Heart right ventricle (tissue), 16 donors: ENCODE measurements at regions not wholly inside any gene's neighbourhood (a gene's known extent, or its start where the extent isn't known, plus 50 kb on each side); places are given as distances from the start of the nearest gene placed in this dataset.

ENCODE experiments used
- ATAC-seq, 8 donors: fragments of 200-7000 bp; cut with Tn5 transposase; one replicate each; pipeline ENCODE4 v1.9.1; 2020; ENCODE audit warnings: mild to moderate bottlenecking in 8 of 8, moderate library complexity in 8 of 8, moderate number of reproducible peaks in 1 of 8
- DNase-seq, 2 donors: peaks; one replicate each; pipeline ENCODE4 v3.0.0-alpha.2; 2020
- H3K27ac ChIP-seq, 10 donors: fragments of 200-600 bp; sonication (generic) in 2 of 10; one replicate each; pipeline versions ENCODE4 v1.5.0 to v1.8.0; 2020 to 2022; ENCODE audit warnings: mild to moderate bottlenecking in 3 of 10
- H3K27me3 ChIP-seq, 7 donors: fragments of 200-600 bp; one replicate each; pipeline ENCODE4 v1.8.0; 2021 to 2022; ENCODE audit warnings: mild to moderate bottlenecking in 2 of 7
- H3K36me3 ChIP-seq, 9 donors: fragments of 200-600 bp; sonication (generic) in 1 of 9; one replicate each; pipeline versions ENCODE4 v1.5.0 to v1.8.0; 2020 to 2022; ENCODE audit warnings: mild to moderate bottlenecking in 2 of 9
- H3K4me1 ChIP-seq, 9 donors: fragments of 200-600 bp; sonication (generic) in 1 of 9; one replicate each; pipeline versions ENCODE4 v1.5.0 to v1.8.0; 2020 to 2022; ENCODE audit warnings: mild to moderate bottlenecking in 4 of 9
- H3K4me3 ChIP-seq, 10 donors: fragments of 200-600 bp; sonication (generic) in 2 of 10; one replicate each; pipeline versions ENCODE4 v1.5.0 to v1.8.0; 2020 to 2022; ENCODE audit warnings: mild to moderate bottlenecking in 7 of 10, moderate library complexity in 2 of 10
- H3K9me3 ChIP-seq, 11 donors: fragments of 200-600 bp in 10 of 11; sonication (generic) in 2 of 11; one replicate each; pipeline versions ENCODE4 v1.5.0 to v1.8.0; 2013 to 2022; ENCODE audit warnings: mild to moderate bottlenecking in 2 of 11, control low read depth in 1 of 11, moderate library complexity in 1 of 11
- CTCF ChIP-seq, 9 donors: fragments of 200-600 bp; sonication (generic) in 2 of 9; IDR thresholded peaks; one replicate each; pipeline versions ENCODE4 v1.5.0 to v1.8.0; 2021 to 2022; ENCODE audit warnings: antibody characterized with exemption in 9 of 9, mild to moderate bottlenecking in 5 of 9, moderate library complexity in 1 of 9
- WGBS, 2 donors: extraction: QIAGEN DNeasy Blood & Tissue Kit; methylation state at CpG; one replicate each; pipeline ENCODE4 v1.1.7; 2013; ENCODE audit warnings: inconsistent platforms in 1 of 2; 5-methylcytosine and 5-hydroxymethylcytosine counted together
- intact Hi-C, 10 donors: fragments of 100-400 bp; cut with DNase I; formaldehyde crosslinking; loops; one replicate each; pipeline versions ENCODE4 v1.11.1 to v1.14.2; 2022
- donor health status: Arrhythmogenic right ventricular cardiomyopathy.
- donor health status: ischemic (EF 13 %, LVEDD 7.1; RV severe dilation, severe dysfunction).
- donor health status: healthy with polysubstance abuse.
- donor health status: DM: no; HTN: yes; CAD: no.
- donor health status: DM: no; HTN: no; CAD: no.
- donor health status: ischemic (EF 25% LVEDD 6.9; RV normal size, moderate dysfunction).
- donor health status: ischemic (EF 25% LVEDD 5.7; RV mildly dilated, moderate dysfunction).
- donor health status: healthy.
- donor health status: DM: yes; HTN: yes; CAD: no.
- donor health status: Ischemic cardiomyopathy.
- donor health status: ischemic (EF 35%, LVEDD 5.7; RV mildly dilated, moderate dysfunction).
- donor health status: nonischemic (EF 11% LVEDD 7.7; RV severe dilation, severe dysfunction).
- donor health status: DM: yes; HTN: yes; CAD: no.
- donor health status: PGD.
- donor health status: ischemic (EF 29% LVEDD 5.4; RV normal size, mild dysfunction).
- donor health status: nonischemic (EF 23%, LVEDD 6.1; RV moderate dilation, normal function).

GRCh38 chr18:1805521-1805920 lies 765.8 kb downstream of the METTL4 start:
- intact Hi-C loops = no loop called here
- 80 to 84% methylated on average over 4 of the region's 4 CpGs for WGBS, 2 donors
- H3K27ac ChIP-seq = no peak overlapping the region

GRCh38 chr18:1806884-1807615 lies 764.3 kb downstream of the METTL4 start:
- no peak overlapping the region for H3K4me3 ChIP-seq
- WGBS, 2 donors = 83 to 84% methylated on average over 7 of the region's 7 CpGs
- no peaks in the 10 kb centered on the region for H3K4me1 ChIP-seq
- DNase-seq (no peak), ATAC-seq (no peak)
- no peaks in the 10 kb centered on the region for H3K27me3 ChIP-seq
- H3K9me3 ChIP-seq = no peaks in the 10 kb centered on the region
- H3K27ac ChIP-seq = no peak overlapping the region
- TF ChIP-seq CTCF (IDR thresholded peaks at IDR 0.05) = no peak
- H3K36me3 ChIP-seq = no peaks in the 10 kb centered on the region
- intact Hi-C loops = no loop called here

More at GRCh38 chr18:1805521-1805920, 765.8 kb downstream of the METTL4 start:
- Histone ChIP-seq H3K4me3 (no peak overlapping the region), H3K27me3 (no peaks in the 10 kb centered on the region), H3K36me3 (no peaks in the 10 kb centered on the region), H3K9me3 (no peaks in the 10 kb centered on the region), H3K4me1 (no peaks in the 10 kb centered on the region)
- no peak for ATAC-seq
- TF ChIP-seq CTCF (IDR thresholded peaks at IDR 0.05) = no peak
- no peak for DNase-seq

- WGBS, 2 donors = 76 to 83% methylated on average over 5 of the region's 5 CpGs
Measured at GRCh38 chr18:1811282-1811681, 760.0 kb downstream of the METTL4 start.

GRCh38 chr18:1825296-1825695 lies 746.0 kb downstream of the METTL4 start:
- intact Hi-C loops = no loop called here

More at GRCh38 chr18:1811282-1811681, 760.0 kb downstream of the METTL4 start:
- no peak overlapping the region for H3K4me3 ChIP-seq
- DNase-seq (no peak), ATAC-seq (no peak)
- H3K27ac ChIP-seq = no peak overlapping the region
- H3K36me3 ChIP-seq = no peaks in the 10 kb centered on the region
- no peaks in the 10 kb centered on the region for H3K4me1 ChIP-seq
- H3K27me3 ChIP-seq = no peaks in the 10 kb centered on the region
- H3K9me3 ChIP-seq = no peaks in the 10 kb centered on the region
- intact Hi-C loops = loop anchor here in 1 of 10 donors (10.0 kb wide), 1 partner anchor 56 kb away; no protein-coding TSS in a partner anchor
- no peak for TF ChIP-seq CTCF (IDR thresholded peaks at IDR 0.05)

More at GRCh38 chr18:1825296-1825695, 746.0 kb downstream of the METTL4 start:
- Histone ChIP-seq H3K27me3 (no peaks in the 10 kb centered on the region), H3K4me3 (no peak overlapping the region), H3K9me3 (no peaks in the 10 kb centered on the region), H3K27ac (no peak overlapping the region), H3K4me1 (no peaks in the 10 kb centered on the region), H3K36me3 (no peaks in the 10 kb centered on the region)
- DNase-seq (no peak), ATAC-seq (no peak)
- TF ChIP-seq CTCF (IDR thresholded peaks at IDR 0.05) = no peak
- 62 to 81% methylated on average over 2 of the region's 2 CpGs for WGBS, 2 donors
